ENCODE measurements at regions not wholly inside any gene's neighbourhood (a gene's known extent, or its start where the extent isn't known, plus 50 kb on each side); places are given as distances from the start of the nearest gene placed in this dataset.
"Not testable (repeated sequence)": the region's sequence is repeated elsewhere in the genome, so short reads cannot be mapped to it uniquely, and the experiment has no call there.

DNA sequence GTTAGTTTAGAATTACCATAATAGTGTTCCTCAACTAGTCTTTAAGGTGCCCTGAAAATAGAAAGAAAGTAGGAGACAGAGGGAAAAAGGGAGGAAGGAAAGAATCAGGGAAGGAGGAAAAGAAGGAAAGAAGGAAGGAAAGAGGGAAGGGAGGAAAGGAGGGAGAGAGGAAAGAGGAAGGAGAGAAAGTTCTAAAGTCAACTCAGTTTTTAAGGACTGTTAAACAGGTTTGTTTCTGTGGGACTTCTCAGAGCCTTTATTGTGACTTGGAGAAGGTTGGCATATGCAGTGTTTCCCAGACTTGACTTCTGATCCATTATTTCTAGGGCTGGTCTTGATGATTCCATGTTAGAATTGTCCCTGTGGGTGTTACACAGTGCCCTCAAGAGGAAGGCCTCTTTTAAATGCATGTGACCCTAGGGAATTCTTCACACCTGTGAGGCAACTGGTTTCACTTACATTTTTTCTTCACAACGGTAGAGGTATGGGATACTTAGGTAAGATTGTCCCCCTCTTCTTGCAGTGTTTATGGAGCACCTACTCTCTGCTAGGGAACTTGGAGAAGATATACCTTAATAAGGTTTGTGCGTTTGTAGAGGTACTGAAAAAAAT is 132.7 kb upstream of the GMDS start:
- no peak for DNase-seq (ENCODE audit: low read depth)

- peak; percentile 88 for DNase-seq (ENCODE audit: low read depth)
Measured at GRCh38 chr6:2376429-2377355, 131.3 kb upstream of the GMDS start.

DNA sequence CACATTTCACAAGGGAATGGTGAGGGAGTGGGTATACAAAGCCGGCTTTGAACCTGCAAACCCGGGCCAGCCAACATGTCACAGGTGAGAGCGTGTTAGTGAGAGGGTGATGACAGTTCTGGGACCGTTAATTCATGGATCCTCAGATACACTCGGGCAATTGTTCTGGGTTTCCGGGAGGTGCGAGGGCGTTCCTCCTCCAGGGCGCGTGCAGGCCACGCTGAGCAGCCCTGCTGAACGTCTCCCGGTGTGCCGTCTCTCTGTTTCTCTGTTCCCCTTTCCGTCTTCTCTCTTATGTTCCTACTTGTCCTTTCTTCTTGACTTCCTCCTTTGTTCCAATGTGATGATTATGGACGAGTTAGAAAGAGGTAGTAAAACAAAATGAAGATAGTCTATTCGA is 130.0 kb upstream of the GMDS start:
- no peak for DNase-seq (ENCODE audit: low read depth)

GRCh38 chr6:2369606-2370005 is 124.2 kb upstream of the GMDS start:
- DNase-seq (ENCODE audit: low read depth), result peak; percentile 26

GRCh38 chr6:2363211-2363610 is 117.8 kb upstream of the GMDS start:
- no peak for DNase-seq (ENCODE audit: low read depth)

- DNase-seq (ENCODE audit: low read depth), result no peak
Measured at GRCh38 chr6:2361195-2361594, 115.8 kb upstream of the GMDS start.

GRCh38 chr6:2360716-2361115 is 115.3 kb upstream of the GMDS start:
- no peak for DNase-seq (ENCODE audit: low read depth)

DNA sequence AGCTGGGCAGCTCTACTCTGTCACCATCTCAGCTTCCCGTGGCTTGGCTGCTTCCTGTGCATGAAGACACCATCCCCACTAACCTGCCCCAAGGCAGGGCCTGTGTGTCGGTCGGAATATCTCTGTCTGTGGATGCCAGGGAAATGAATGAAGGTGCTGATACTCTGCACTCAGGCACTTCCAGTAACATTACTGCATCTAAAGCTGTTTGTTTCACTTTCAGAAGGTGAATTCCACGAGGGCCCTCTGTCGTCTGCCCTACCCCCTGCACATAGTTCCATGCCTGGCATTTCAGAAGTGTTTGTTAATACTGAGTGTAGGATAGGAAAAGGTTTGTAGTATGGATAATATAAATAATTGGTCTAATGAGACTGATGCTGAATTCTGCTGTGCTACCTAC is 114.7 kb upstream of the GMDS start:
- DNase-seq (ENCODE audit: low read depth), result no peak

DNA sequence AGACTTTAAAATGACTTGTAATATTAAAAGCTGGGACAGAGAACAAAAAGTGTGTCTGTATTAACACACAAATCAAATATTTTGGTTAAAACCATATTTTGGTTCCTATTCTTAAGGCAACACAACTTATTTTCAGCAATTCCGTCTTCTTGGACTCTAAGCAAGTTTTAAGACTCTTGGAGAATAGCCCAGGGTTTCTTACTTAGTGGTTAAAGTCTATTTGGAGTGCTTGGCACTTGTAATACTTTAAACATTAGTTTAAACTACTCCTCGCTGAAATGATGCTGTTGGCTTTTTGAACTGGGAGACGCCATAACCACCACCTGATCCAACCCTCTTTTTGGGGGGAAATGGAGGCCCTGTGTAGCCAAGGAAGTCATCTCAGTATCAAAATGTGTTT is 109.7 kb upstream of the GMDS start:
- no peak for DNase-seq (ENCODE audit: low read depth)

DNA sequence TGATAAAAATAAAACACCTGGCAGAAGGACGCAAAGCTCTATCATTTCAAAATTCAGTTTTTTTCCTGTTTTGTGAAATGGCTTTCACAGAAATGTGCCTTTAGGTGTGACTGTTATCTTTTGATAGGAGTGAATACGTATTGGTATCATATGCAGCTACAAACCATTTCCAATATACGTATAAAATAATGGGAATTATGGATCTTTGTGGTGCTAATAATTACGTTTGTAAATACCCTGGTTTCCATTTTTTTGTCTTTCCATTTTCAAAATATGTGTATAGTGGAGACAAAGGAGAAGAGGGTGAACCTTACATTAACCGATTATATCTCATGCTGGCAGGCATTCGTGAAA is 108.7 kb upstream of the GMDS start:
- DNase-seq (ENCODE audit: low read depth), result no peak

- peak; percentile 76 for DNase-seq (ENCODE audit: low read depth)
Measured at GRCh38 chr6:2353412-2354137, 108.2 kb upstream of the GMDS start.

DNA sequence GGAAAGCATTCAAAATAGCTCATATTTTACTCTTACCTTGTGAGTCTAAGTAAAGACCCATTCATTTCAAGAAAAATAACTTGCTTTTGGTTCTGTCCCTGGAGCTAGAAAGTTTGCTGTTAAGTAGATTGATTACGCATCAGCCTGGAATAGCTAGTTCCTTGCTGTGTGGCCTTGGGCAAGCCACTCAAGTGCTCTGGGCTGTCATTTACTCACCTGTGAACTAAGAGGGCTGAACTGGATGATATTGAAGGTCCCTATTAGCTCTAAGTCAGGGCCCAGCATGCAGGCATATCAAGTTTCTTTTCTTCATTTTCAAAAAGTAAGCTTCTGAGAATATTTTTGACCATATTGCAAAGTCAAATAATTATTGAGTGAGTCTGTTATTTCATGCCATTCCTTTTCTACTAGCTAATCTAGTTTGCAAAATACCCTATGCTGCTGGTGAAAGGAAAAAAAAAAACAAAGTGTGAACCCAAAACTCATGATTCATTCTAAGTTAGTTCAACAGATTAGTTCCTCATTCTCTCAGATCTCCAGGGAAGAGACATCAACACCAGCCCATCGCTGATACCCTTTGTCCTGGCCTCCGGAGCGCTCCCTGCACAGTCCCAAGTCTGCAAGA is 106.5 kb upstream of the GMDS start:
- no peak for DNase-seq (ENCODE audit: low read depth)

DNA sequence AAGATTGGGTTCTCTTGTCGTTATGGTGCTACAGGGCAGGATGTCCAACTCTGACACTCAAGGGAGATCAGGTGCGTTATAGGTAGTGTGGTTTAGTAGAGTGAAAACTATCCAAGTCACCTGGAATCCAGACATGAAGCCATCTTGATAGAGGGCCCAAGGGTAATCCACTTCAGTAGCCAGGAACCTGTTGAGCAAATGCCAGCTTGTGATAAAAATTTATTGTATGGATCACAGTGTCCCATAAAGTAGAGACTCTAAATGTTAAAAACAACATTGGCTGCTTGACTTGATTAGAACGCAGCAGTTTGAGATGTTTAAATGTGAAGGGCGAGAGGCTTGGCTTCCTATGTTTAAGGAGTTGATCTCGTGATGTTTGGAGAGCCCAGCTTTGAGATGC is 105.7 kb upstream of the GMDS start:
- no peak for DNase-seq (ENCODE audit: low read depth)

GRCh38 chr6:2346078-2346477 is 100.7 kb upstream of the GMDS start:
- no peak for DNase-seq (ENCODE audit: low read depth)

DNA sequence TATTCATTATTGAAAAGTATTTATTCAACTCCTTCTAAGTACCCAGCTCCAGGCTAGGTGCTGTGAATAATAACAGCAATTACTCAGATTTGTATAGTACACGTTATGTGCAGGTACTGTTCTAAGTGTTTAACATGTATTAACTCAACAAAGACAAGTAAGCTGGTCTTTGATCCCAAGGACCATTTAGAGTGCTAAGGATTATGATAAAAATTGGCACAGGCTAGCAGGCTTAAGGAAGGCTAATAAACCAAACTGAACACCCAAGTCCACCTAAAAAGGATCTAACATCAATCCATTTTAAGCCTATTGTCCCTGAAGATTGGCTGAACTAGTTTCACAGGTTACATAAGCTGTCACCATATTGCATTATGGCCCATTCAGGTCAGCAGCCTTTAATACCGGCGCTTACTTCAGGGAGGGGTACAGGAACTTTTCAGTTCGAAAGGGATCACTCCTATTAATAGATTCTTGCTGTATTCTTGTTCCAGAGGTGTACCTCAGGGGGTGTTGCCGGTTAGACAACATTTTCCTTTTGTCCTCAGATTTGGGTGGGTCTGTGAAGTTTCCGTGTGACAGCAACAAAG is 99.0 kb upstream of the GMDS start:
- DNase-seq (ENCODE audit: low read depth), result no peak

GRCh38 chr6:2327591-2327990 is 82.2 kb upstream of the GMDS start:
- DNase-seq (ENCODE audit: low read depth), result no peak

- no peak for DNase-seq (ENCODE audit: low read depth)
Measured at GRCh38 chr6:2324166-2324953, 79.0 kb upstream of the GMDS start.

- DNase-seq (ENCODE audit: low read depth), result not testable (repeated sequence)
Measured at GRCh38 chr6:2317498-2317897, 72.1 kb upstream of the GMDS start.

DNA sequence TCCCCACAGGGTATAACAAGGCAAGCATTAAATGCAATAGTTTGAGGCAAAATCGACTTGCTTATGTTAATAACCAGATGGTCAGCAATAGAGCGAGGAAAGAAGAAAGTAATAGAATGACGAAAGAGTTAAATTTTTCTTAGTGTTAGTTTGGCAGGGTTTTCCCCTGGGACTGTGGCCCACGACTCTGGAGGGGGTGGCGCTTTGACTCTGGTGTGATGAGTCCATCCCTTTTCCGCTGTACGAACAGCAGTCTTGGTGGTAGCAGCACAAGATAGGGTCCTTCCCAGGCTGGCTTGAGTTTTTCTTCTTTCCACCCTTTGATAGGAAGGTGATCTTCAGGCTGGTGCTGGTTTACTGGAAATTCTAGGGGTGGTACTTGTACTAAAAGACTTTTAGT is 69.2 kb upstream of the GMDS start:
- DNase-seq (ENCODE audit: low read depth), result no peak

GRCh38 chr6:2310042-2310441 is 64.6 kb upstream of the GMDS start:
- DNase-seq (ENCODE audit: low read depth), result no peak

GRCh38 chr6:2309122-2309521 is 63.7 kb upstream of the GMDS start:
- no peak for DNase-seq (ENCODE audit: low read depth)

Measured in Daoy (cell line).